HG03045 (cell line): ENCODE measurements at regions not wholly inside any gene's neighbourhood (a gene's known extent, or its start where the extent isn't known, plus 50 kb on each side); places are given as distances from the start of the nearest gene placed in this dataset.
"Not testable (repeated sequence)": the region's sequence is repeated elsewhere in the genome, so short reads cannot be mapped to it uniquely, and the experiment has no call there.

ENCODE experiments used
- ATAC-seq: cut with Tn5 transposase; IDR thresholded peaks from one replicate; pipeline ENCODE4 v1.9.1; 2021; ENCODE audit warnings: mild to moderate bottlenecking, moderate library complexity; ENCODE audit not compliant: unreplicated experiment

DNA sequence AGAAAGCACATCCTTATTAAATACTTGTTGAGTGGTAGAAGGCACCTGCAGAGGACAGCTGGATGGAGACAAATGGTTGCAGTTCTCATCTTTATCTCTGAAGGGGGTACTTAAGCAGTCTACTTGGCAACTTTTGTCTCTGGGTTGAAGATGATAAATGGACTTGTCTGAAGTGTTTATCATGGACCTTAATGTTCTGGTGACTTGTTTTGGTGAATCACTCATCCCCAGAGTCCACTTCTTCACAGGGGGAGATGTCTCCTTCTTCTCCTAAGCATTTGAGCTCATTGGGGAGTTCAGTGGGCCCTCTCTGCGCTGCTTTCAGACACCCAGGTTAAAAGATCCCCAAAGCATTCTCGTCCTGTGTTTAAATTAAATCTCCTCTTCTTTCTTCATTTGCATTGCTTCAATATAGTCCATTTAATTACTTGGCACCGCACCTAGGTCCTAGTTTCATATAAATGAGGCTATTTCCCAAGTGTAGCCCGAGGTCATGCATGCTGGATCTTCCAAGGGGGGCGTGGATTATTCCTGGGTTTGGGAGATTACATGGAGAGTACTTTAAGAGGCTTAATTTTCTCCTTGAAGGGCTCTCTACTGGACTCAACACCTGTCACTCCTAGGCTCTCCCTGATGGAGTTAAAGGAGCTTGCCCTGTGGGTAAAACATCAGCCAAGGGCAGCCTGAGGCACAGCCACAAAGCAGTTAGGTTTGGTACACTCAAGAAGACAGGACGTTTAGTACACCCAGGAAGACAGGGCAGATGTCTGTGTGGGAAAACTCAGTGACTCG, 239.3 kb upstream of the C2CD4B start:
- ATAC-seq = no peak

- no peak for ATAC-seq
Measured at GRCh38 chr15:62406305-62406891, 241.3 kb upstream of the C2CD4B start.

- no peak for ATAC-seq
Measured at GRCh38 chr15:62407216-62407615, 242.1 kb upstream of the C2CD4B start.

GRCh38 chr15:62407962-62408361, 242.9 kb upstream of the C2CD4B start:
- ATAC-seq = no peak

GRCh38 chr15:62409466-62409865, 244.4 kb upstream of the C2CD4B start:
- no peak for ATAC-seq

DNA sequence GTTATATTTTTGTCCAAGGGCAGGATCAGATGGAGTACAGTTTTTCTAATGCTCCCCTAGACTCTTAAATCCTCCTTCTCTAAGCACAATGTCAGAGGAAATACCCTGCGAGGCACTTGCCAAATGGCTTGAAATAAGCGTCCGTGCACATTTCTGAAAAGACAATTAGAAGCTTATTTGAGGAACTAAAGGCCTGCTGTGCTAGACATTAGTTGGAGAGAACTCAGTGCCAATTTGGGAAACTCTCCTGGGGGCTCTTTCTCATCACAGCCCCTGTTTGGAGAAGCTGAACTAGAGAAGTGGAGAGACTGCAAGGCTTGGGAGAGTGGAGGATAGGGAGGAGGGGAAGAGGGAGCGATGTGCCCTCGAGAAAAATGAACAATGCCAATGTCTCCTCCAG, 247.6 kb upstream of the C2CD4B start:
- ATAC-seq = no peak

GRCh38 chr15:62413153-62413552, 248.1 kb upstream of the C2CD4B start:
- ATAC-seq = no peak

DNA sequence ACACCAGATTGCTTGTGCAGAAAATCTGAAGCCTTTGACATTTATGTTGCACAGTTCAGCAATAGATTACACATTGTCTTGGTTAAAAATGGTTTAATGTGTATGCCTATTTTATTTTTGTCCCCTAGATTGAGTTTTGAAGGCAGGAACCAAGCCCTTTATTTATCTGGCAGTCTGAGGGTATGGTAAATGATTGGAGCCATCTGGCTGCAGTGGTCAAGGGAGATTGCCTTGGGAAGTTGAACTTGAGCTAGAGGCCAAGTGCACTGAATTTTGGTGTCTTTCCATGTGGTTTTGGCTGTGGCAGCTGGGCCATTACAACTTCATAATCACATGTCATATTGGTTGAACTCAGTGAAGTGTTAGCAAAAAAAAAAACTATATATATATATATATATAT, 248.7 kb upstream of the C2CD4B start:
- ATAC-seq = no peak

DNA sequence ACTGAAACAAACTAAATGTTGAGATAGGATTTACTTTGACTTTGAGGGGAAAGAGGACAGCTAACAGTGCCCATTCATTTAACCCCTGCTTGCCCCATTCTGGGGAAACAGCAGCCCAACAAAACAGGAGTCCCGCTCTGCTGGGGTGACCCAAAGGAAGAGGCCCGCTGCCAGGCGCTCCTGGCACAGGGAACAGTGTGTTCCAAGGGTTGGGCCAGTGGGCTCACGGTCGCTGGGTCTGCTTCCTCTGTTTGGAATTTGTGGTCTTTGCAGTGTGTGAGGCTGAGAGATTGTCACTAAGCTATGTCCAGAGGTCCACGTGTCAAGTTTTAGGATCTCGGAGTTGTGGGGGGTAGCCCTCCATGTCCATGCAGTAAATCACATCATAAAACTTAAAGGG, 250.4 kb upstream of the C2CD4B start:
- ATAC-seq = no peak

GRCh38 chr15:62416526-62416925, 251.4 kb upstream of the C2CD4B start:
- no peak for ATAC-seq

GRCh38 chr15:62417439-62417838, 252.4 kb upstream of the C2CD4B start:
- no peak for ATAC-seq

GRCh38 chr15:62418496-62418895, 253.4 kb upstream of the C2CD4B start:
- not testable (repeated sequence) for ATAC-seq

GRCh38 chr15:62419192-62419591, 254.1 kb upstream of the C2CD4B start:
- no peak for ATAC-seq

- not testable (repeated sequence) for ATAC-seq
Measured at GRCh38 chr15:62420371-62420770, 255.3 kb upstream of the C2CD4B start.

DNA sequence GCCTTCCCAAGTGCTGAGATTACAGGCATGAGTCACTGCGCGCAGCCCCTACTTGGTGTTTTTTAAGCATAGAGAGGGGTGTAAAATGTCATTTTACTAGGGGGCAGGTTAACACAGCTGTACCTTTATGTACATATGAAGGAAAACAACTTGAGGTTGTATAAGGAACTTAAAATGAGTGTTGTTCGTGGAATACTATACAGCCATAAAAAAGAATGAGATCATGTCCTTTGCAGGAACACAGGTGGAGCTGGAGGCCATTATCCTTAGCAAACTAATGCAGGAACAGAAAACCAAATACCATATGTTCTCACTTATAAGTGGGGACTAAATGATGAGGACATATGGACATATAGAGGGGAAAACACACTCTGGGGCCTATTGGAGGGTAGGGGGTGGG, 256.2 kb upstream of the C2CD4B start:
- ATAC-seq = no peak

- ATAC-seq = no peak
Measured at GRCh38 chr15:62426387-62426956, 261.4 kb upstream of the C2CD4B start.

- no peak for ATAC-seq
Measured at GRCh38 chr15:62428259-62428658, 263.2 kb upstream of the C2CD4B start.

DNA sequence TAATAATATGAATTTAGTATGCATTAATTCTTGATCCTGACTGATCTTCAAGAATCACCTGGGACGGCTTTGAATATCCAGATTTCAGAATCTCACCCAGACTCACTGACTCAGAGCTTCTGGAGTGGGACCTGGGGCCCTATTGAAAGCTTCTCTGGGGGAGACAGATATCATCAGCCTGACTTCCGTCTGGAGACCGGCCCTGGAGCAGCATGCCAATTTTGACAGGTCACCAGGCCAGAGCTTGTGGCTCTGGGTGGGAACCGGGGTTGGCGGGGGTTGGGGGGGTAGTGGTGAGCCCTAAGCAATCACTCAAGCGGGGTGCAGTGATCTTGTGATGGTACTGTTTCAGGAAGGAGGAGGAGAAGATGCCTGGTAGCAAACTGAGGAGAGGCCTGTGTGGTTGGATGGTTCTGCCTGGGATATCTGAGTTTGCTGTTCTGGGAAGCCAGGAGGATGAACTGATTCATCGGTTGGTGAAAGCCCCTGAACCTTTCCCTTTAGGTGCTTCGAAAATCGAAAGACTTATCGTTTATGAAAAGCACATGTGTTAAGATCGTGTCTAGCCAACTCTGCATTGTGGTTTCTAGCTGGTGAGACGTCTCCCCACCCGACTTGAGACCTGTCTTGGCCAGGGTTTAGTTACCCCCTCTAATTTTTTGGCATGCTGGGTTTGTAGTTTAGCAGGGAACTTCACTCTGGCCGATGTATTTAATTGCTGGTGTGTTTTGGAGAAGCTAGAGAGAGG, 263.9 kb upstream of the C2CD4B start:
- ATAC-seq = no peak

DNA sequence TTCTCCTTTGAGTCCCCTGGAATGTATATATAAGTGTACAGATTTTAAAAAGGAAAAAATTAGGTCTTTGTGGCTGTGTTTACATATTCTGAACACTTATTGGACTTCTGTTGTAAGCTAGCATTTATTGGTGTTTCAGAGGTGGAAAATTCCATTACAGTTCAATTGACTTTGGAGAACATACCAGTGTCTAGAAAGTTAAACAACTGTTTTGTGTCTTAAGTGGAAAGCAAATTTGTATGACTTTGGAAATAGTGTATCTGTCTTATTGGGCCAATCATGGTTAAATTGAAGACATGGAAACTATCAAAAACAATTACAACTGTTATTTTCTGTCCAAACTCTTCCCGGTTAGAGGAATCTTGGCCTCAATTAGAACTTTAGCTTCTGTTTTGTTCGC, 265.0 kb upstream of the C2CD4B start:
- ATAC-seq = no peak

- no peak for ATAC-seq
Measured at GRCh38 chr15:62430552-62430951, 265.5 kb upstream of the C2CD4B start.

GRCh38 chr15:62431008-62431797, 266.1 kb upstream of the C2CD4B start:
- no peak for ATAC-seq
